ENCODE measurements at regions not wholly inside any gene's neighbourhood (a gene's known extent, or its start where the extent isn't known, plus 50 kb on each side); places are given as distances from the start of the nearest gene placed in this dataset.

DNA sequence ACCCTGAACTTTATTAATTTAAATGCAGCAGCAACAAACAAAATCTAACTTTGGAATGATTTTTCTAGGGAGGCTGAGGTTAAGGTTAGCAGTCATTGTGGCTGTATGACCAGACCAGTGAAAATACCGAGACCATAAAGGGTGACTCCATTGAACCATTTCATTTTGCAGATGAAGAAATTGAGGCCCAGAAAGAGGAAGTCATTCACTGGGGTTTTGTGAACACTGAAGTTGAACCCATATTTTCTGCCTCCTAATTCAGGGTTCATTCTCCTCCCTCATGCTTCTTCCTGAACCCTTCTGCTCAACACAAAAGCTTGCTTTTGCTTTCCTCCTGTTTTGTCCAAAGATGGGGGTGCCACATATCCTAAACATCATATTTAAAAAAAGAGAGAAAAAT lies 65.8 kb upstream of the PLCL2 start:
- H3K27me3 ChIP-seq (ENCODE audit: insufficient read depth, low read depth, low read length) = no peaks in the 10 kb centered on the region
- H3K4me3 ChIP-seq (ENCODE audit: low read length) = no peak overlapping the region
- no peak overlapping the region for H3K9ac ChIP-seq (ENCODE audit: low read length)
- H4K20me1 ChIP-seq (ENCODE audit: insufficient read depth) = no peaks in the 10 kb centered on the region
- no peaks in the 10 kb centered on the region for H3K9me2 ChIP-seq (ENCODE audit: insufficient read depth, low read length)
- no peak overlapping the region for H3K4me2 ChIP-seq (ENCODE audit: low read length)
- TF ChIP-seq, protein P1, sequence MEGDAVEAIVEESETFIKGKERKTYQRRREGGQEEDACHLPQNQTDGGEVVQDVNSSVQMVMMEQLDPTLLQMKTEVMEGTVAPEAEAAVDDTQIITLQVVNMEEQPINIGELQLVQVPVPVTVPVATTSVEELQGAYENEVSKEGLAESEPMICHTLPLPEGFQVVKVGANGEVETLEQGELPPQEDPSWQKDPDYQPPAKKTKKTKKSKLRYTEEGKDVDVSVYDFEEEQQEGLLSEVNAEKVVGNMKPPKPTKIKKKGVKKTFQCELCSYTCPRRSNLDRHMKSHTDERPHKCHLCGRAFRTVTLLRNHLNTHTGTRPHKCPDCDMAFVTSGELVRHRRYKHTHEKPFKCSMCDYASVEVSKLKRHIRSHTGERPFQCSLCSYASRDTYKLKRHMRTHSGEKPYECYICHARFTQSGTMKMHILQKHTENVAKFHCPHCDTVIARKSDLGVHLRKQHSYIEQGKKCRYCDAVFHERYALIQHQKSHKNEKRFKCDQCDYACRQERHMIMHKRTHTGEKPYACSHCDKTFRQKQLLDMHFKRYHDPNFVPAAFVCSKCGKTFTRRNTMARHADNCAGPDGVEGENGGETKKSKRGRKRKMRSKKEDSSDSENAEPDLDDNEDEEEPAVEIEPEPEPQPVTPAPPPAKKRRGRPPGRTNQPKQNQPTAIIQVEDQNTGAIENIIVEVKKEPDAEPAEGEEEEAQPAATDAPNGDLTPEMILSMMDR (IDR thresholded peaks at IDR 0.05; ENCODE audit: poor library complexity, severe bottlenecking) = no peak
- TF ChIP-seq SMC3 (conservative IDR thresholded peaks at IDR 0.05; ENCODE audit: poor library complexity) (no peak), EP300 (conservative IDR thresholded peaks at IDR 0.05; ENCODE audit: poor library complexity, severe bottlenecking) (no peak), RAD21 (conservative IDR thresholded peaks at IDR 0.05) (no peak), POLR2AphosphoS5 (IDR thresholded peaks at IDR 0.05) (no peak), TAF1 (IDR thresholded peaks at IDR 0.05; ENCODE audit: low read depth) (no peak), MXI1 (conservative IDR thresholded peaks at IDR 0.05; ENCODE audit: poor library complexity, severe bottlenecking) (no peak), EZH2 (IDR thresholded peaks at IDR 0.05; ENCODE audit: borderline replicate concordance, insufficient read depth, low read length, poor library complexity, severe bottlenecking) (no peak)
- TF ChIP-seq, protein P2, sequence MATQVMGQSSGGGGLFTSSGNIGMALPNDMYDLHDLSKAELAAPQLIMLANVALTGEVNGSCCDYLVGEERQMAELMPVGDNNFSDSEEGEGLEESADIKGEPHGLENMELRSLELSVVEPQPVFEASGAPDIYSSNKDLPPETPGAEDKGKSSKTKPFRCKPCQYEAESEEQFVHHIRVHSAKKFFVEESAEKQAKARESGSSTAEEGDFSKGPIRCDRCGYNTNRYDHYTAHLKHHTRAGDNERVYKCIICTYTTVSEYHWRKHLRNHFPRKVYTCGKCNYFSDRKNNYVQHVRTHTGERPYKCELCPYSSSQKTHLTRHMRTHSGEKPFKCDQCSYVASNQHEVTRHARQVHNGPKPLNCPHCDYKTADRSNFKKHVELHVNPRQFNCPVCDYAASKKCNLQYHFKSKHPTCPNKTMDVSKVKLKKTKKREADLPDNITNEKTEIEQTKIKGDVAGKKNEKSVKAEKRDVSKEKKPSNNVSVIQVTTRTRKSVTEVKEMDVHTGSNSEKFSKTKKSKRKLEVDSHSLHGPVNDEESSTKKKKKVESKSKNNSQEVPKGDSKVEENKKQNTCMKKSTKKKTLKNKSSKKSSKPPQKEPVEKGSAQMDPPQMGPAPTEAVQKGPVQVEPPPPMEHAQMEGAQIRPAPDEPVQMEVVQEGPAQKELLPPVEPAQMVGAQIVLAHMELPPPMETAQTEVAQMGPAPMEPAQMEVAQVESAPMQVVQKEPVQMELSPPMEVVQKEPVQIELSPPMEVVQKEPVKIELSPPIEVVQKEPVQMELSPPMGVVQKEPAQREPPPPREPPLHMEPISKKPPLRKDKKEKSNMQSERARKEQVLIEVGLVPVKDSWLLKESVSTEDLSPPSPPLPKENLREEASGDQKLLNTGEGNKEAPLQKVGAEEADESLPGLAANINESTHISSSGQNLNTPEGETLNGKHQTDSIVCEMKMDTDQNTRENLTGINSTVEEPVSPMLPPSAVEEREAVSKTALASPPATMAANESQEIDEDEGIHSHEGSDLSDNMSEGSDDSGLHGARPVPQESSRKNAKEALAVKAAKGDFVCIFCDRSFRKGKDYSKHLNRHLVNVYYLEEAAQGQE (IDR thresholded peaks at IDR 0.05; ENCODE audit: borderline replicate concordance) = no peak
- no peak overlapping the region for H2AFZ ChIP-seq (ENCODE audit: low read depth, low read length)
- no peaks in the 10 kb centered on the region for H3K9me3 ChIP-seq (ENCODE audit: low read length)
- H3K36me3 ChIP-seq (ENCODE audit: insufficient read depth, low read length) = no peaks in the 10 kb centered on the region
- no peaks in the 10 kb centered on the region for H3K79me2 ChIP-seq (replicated peaks; ENCODE audit: insufficient read depth, low read length)
- H3K27ac ChIP-seq (ENCODE audit: low read length) = no peak overlapping the region
- H3F3A ChIP-seq (ENCODE audit: insufficient read depth, low read length, poor library complexity, severe bottlenecking) = no peaks in the 10 kb centered on the region

GRCh38 chr3:16820485-16820884 lies 64.3 kb upstream of the PLCL2 start:
- H3F3A ChIP-seq (ENCODE audit: insufficient read depth, low read length, poor library complexity, severe bottlenecking) = no peaks in the 10 kb centered on the region
- H3K4me2 ChIP-seq (ENCODE audit: low read length) = no peak overlapping the region
- H3K4me3 ChIP-seq (ENCODE audit: low read length) = no peak overlapping the region
- no peak for TF ChIP-seq RAD21 (conservative IDR thresholded peaks at IDR 0.05)
- TF ChIP-seq, protein P2 (IDR thresholded peaks at IDR 0.05; ENCODE audit: borderline replicate concordance) = no peak
- no peak for TF ChIP-seq MXI1 (conservative IDR thresholded peaks at IDR 0.05; ENCODE audit: poor library complexity, severe bottlenecking)
- TF ChIP-seq TAF1 (IDR thresholded peaks at IDR 0.05; ENCODE audit: low read depth) = no peak
- TF ChIP-seq EP300 (conservative IDR thresholded peaks at IDR 0.05; ENCODE audit: poor library complexity, severe bottlenecking) = no peak
- TF ChIP-seq, protein P1 (IDR thresholded peaks at IDR 0.05; ENCODE audit: poor library complexity, severe bottlenecking) = no peak
- no peaks in the 10 kb centered on the region for H3K9me3 ChIP-seq (ENCODE audit: low read length)
- H3K27me3 ChIP-seq (ENCODE audit: insufficient read depth, low read depth, low read length) = no peaks in the 10 kb centered on the region
- H3K9me2 ChIP-seq (ENCODE audit: insufficient read depth, low read length) = no peaks in the 10 kb centered on the region
- H3K27ac ChIP-seq (ENCODE audit: low read length) = no peak overlapping the region
- H3K79me2 ChIP-seq (replicated peaks; ENCODE audit: insufficient read depth, low read length) = no peaks in the 10 kb centered on the region
- no peaks in the 10 kb centered on the region for H4K20me1 ChIP-seq (ENCODE audit: insufficient read depth)
- no peak overlapping the region for H2AFZ ChIP-seq (ENCODE audit: low read depth, low read length)
- H3K9ac ChIP-seq (ENCODE audit: low read length) = no peak overlapping the region
- H3K36me3 ChIP-seq (ENCODE audit: insufficient read depth, low read length) = no peaks in the 10 kb centered on the region
